Bronchial epithelial cell (primary cell): ENCODE measurements at regions not wholly inside any gene's neighbourhood (a gene's known extent, or its start where the extent isn't known, plus 50 kb on each side); places are given as distances from the start of the nearest gene placed in this dataset.
A peak's percentile ranks its signal among the peaks of the same experiment; 100 is the strongest.

Source experiments
- DNase-seq: peaks from one replicate; pipeline ENCODE4 v3.0.0-alpha.2; 2010; ENCODE audit warnings: low read depth
- FAIRE-seq: peaks from 2 replicates; lab custom pipeline; 2011; peaks lifted over from hg19 to GRCh38; lab: Jason Lieb, UNC
- H3K27me3 ChIP-seq: 2 replicates; pipeline ENCODE4 v1.5.1; 2011; ENCODE audit warnings: low read length; ENCODE audit not compliant: control insufficient read depth, insufficient read depth
- H3K36me3 ChIP-seq: 2 replicates; pipeline ENCODE4 v1.5.1; 2011; ENCODE audit warnings: low read length; ENCODE audit not compliant: control insufficient read depth, insufficient read depth
- H3K4me3 ChIP-seq: 2 replicates; pipeline ENCODE4 v1.5.1; 2011; ENCODE audit warnings: mild to moderate bottlenecking, low read depth, low read length, control low read depth
- CTCF ChIP-seq: IDR thresholded peaks from 2 replicates; pipeline ENCODE4 v1.5.1; 2011; ENCODE audit warnings: mild to moderate bottlenecking, moderate library complexity, low read length, control low read depth, inconsistent platforms; ENCODE audit not compliant: insufficient read depth, severe bottlenecking

- TF ChIP-seq CTCF, result no peak
- Histone ChIP-seq H3K27me3 (peaks cover 3% of the 10 kb centered on the region), H3K36me3 (no peaks in the 10 kb centered on the region), H3K4me3 (no peak overlapping the region)
- no peak for DNase-seq
- no peak for FAIRE-seq
These were observed 119.0 kb downstream of the OAT start for GRCh38 chr10:124299696-124300095.

GRCh38 chr10:124298891-124299290, 119.8 kb downstream of the OAT start:
- Histone ChIP-seq H3K4me3 (no peak overlapping the region), H3K36me3 (no peaks in the 10 kb centered on the region), H3K27me3 (peaks cover 3% of the 10 kb centered on the region)
- no peak for FAIRE-seq
- no peak for DNase-seq
- no peak for TF ChIP-seq CTCF

GRCh38 chr10:124296813-124297788, 121.6 kb downstream of the OAT start:
- no peak for DNase-seq
- TF ChIP-seq CTCF, result no peak
- no peaks in the 10 kb centered on the region for H3K36me3 ChIP-seq
- H3K4me3 ChIP-seq, result no peak overlapping the region
- FAIRE-seq, result peak; percentile 85
- H3K27me3 ChIP-seq, result peaks cover 4% of the 10 kb centered on the region

- no peaks in the 10 kb centered on the region for H3K36me3 ChIP-seq
- peak; percentile 13 for TF ChIP-seq CTCF
- DNase-seq, result no peak
- no peak overlapping the region for H3K4me3 ChIP-seq
- peaks cover 4% of the 10 kb centered on the region for H3K27me3 ChIP-seq
- FAIRE-seq, result no peak
These were observed 122.5 kb downstream of the OAT start for GRCh38 chr10:124296121-124296812.

GRCh38 chr10:124294811-124295770, 123.6 kb downstream of the OAT start:
- no peak for TF ChIP-seq CTCF
- Histone ChIP-seq H3K27me3 (peaks cover 4% of the 10 kb centered on the region), H3K36me3 (no peaks in the 10 kb centered on the region), H3K4me3 (no peak overlapping the region)
- peak; percentile 82 for DNase-seq
- FAIRE-seq, result peak; percentile 86
